HepG2 (cell line): ENCODE measurements at regions not wholly inside any gene's neighbourhood (a gene's known extent, or its start where the extent isn't known, plus 50 kb on each side); places are given as distances from the start of the nearest gene placed in this dataset.

Source experiments
- ETV6 ChIP-seq: sonication (generic); formaldehyde crosslinking; conservative IDR thresholded peaks from 2 replicates; pipeline ENCODE4 v1.4.0; 2020; ENCODE audit warnings: missing genetic modification reagents
- EZH2 ChIP-seq: conservative IDR thresholded peaks from 2 replicates; pipeline ENCODE4 v1.6.1; 2012; ENCODE audit warnings: mild to moderate bottlenecking, low read depth, low read length, moderate library complexity
- MTF2 ChIP-seq: sonication (generic); formaldehyde crosslinking; IDR thresholded peaks from 2 replicates; pipeline ENCODE4 v1.5.0; 2020; ENCODE audit warnings: missing genetic modification reagents, borderline replicate concordance
- POLR2A ChIP-seq, 2 experiments: IDR thresholded peaks; 2 replicates each; pipeline ENCODE4 v1.6.1; 2011; ENCODE audit warnings: low read depth in 2 of 2, low read length in 2 of 2, mild to moderate bottlenecking in 1 of 2, moderate library complexity in 1 of 2; ENCODE audit not compliant: insufficient read depth in 1 of 2
- ZNF3 ChIP-seq: IDR thresholded peaks from 2 replicates; pipeline ENCODE4 v1.7.0; 2017; ENCODE audit warnings: inconsistent platforms
- ZNF577 ChIP-seq: sonication (generic); formaldehyde crosslinking; IDR thresholded peaks from 2 replicates; pipeline ENCODE4 v1.4.0; 2020; ENCODE audit warnings: mild to moderate bottlenecking, low read depth, missing genetic modification reagents, borderline replicate concordance
- TF ChIP-seq, protein P1 (sequence below): sonication (generic); formaldehyde crosslinking; IDR thresholded peaks from 2 replicates; pipeline ENCODE4 v1.5.0; 2020; ENCODE audit warnings: mild to moderate bottlenecking, missing genetic modification reagents, moderate library complexity

- TF ChIP-seq POLR2A (IDR thresholded peaks at IDR 0.05; ENCODE audit: insufficient read depth in 1 of 2, low read depth in 2 of 2, low read length in 2 of 2): no peak
- no peak for TF ChIP-seq EZH2
- TF ChIP-seq, protein P1, sequence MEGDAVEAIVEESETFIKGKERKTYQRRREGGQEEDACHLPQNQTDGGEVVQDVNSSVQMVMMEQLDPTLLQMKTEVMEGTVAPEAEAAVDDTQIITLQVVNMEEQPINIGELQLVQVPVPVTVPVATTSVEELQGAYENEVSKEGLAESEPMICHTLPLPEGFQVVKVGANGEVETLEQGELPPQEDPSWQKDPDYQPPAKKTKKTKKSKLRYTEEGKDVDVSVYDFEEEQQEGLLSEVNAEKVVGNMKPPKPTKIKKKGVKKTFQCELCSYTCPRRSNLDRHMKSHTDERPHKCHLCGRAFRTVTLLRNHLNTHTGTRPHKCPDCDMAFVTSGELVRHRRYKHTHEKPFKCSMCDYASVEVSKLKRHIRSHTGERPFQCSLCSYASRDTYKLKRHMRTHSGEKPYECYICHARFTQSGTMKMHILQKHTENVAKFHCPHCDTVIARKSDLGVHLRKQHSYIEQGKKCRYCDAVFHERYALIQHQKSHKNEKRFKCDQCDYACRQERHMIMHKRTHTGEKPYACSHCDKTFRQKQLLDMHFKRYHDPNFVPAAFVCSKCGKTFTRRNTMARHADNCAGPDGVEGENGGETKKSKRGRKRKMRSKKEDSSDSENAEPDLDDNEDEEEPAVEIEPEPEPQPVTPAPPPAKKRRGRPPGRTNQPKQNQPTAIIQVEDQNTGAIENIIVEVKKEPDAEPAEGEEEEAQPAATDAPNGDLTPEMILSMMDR (CRISPR knock-in tag): no peak
- TF ChIP-seq ETV6: no peak
- TF ChIP-seq ZNF577 (CRISPR knock-in tag): no peak
- no peak for TF ChIP-seq MTF2 (CRISPR knock-in tag)
- TF ChIP-seq ZNF3: no peak
These were observed 113.6 kb downstream of the MRPL39 start for GRCh38 chr21:25493722-25494121.
